ENCODE measurements at regions not wholly inside any gene's neighbourhood (a gene's known extent, or its start where the extent isn't known, plus 50 kb on each side); places are given as distances from the start of the nearest gene placed in this dataset.

- POLR2A ChIA-PET, result no interaction called here
- no peak for TF ChIP-seq L3MBTL2 (conservative IDR thresholded peaks at IDR 0.05)
- no peak for TF ChIP-seq NFRKB (IDR thresholded peaks at IDR 0.05)
- no peak for TF ChIP-seq BHLHE40 (IDR thresholded peaks at IDR 0.05; ENCODE audit: borderline replicate concordance)
- CTCF ChIA-PET, result no interaction called here
- DNase-seq (ENCODE audit: extremely low spot score), result no peak
These were observed 218.5 kb downstream of the KCNS3 start for GRCh38 chr2:18096836-18097405.

GRCh38 chr2:18094277-18094676 lies 215.8 kb downstream of the KCNS3 start:
- CTCF ChIA-PET, result interaction anchor here (0.6 kb wide), 1 partner anchor 120 kb away, joined by 3 read pairs; no protein-coding TSS in a partner anchor
- POLR2A ChIA-PET, result no interaction called here
- no peak for DNase-seq (ENCODE audit: extremely low spot score)

GRCh38 chr2:18093196-18093595 lies 214.7 kb downstream of the KCNS3 start:
- no peak for DNase-seq (ENCODE audit: extremely low spot score)
- POLR2A ChIA-PET, result no interaction called here
- TF ChIP-seq PKNOX1 (IDR thresholded peaks at IDR 0.05), result no peak
- no peak for TF ChIP-seq CTBP1 (IDR thresholded peaks at IDR 0.05; ENCODE audit: borderline replicate concordance)
- TF ChIP-seq SUZ12 (IDR thresholded peaks at IDR 0.05), result no peak
- TF ChIP-seq ZNF384 (IDR thresholded peaks at IDR 0.05), result no peak
- no peak for TF ChIP-seq SP1 (IDR thresholded peaks at IDR 0.05)
- TF ChIP-seq FOXK2 (IDR thresholded peaks at IDR 0.05), result no peak
- no peak for TF ChIP-seq FOXM1 (IDR thresholded peaks at IDR 0.05; ENCODE audit: borderline replicate concordance)
- no peak for TF ChIP-seq BHLHE40 (IDR thresholded peaks at IDR 0.05; ENCODE audit: borderline replicate concordance)
- no peak for TF ChIP-seq LEF1 (IDR thresholded peaks at IDR 0.05; ENCODE audit: borderline replicate concordance)
- no peak for TF ChIP-seq ARNT (IDR thresholded peaks at IDR 0.05)
- TF ChIP-seq L3MBTL2 (conservative IDR thresholded peaks at IDR 0.05), result no peak
- TF ChIP-seq ELF4 (IDR thresholded peaks at IDR 0.05), result no peak
- no peak for TF ChIP-seq FOXA1 (IDR thresholded peaks at IDR 0.05)
- TF ChIP-seq HDGF (IDR thresholded peaks at IDR 0.05; ENCODE audit: borderline replicate concordance), result no peak
- TF ChIP-seq NFRKB (IDR thresholded peaks at IDR 0.05), result no peak
- TF ChIP-seq TARDBP (IDR thresholded peaks at IDR 0.05), result no peak
- CTCF ChIA-PET, result no interaction called here

More at GRCh38 chr2:18094277-18094676, 215.8 kb downstream of the KCNS3 start:
- no peak for TF ChIP-seq ELF4 (IDR thresholded peaks at IDR 0.05)
- no peak for TF ChIP-seq FOXA1 (IDR thresholded peaks at IDR 0.05)
- no peak for TF ChIP-seq PKNOX1 (IDR thresholded peaks at IDR 0.05)
- no peak for TF ChIP-seq ARNT (IDR thresholded peaks at IDR 0.05)
- no peak for TF ChIP-seq ZNF384 (IDR thresholded peaks at IDR 0.05)
- TF ChIP-seq FOXM1 (IDR thresholded peaks at IDR 0.05; ENCODE audit: borderline replicate concordance), result no peak

GRCh38 chr2:18092760-18093159 lies 214.3 kb downstream of the KCNS3 start:
- ChIA-PET POLR2A (no interaction called here), CTCF (no interaction called here)
- no peak for DNase-seq (ENCODE audit: extremely low spot score)
- TF ChIP-seq BHLHE40 (IDR thresholded peaks at IDR 0.05; ENCODE audit: borderline replicate concordance) (no peak), ARNT (IDR thresholded peaks at IDR 0.05) (no peak), FOXA1 (IDR thresholded peaks at IDR 0.05) (no peak), CTBP1 (IDR thresholded peaks at IDR 0.05; ENCODE audit: borderline replicate concordance) (no peak), SP1 (IDR thresholded peaks at IDR 0.05) (no peak), HDGF (IDR thresholded peaks at IDR 0.05; ENCODE audit: borderline replicate concordance) (no peak), ELF4 (IDR thresholded peaks at IDR 0.05) (no peak), FOXK2 (IDR thresholded peaks at IDR 0.05) (no peak), ZNF384 (IDR thresholded peaks at IDR 0.05) (no peak), LEF1 (IDR thresholded peaks at IDR 0.05; ENCODE audit: borderline replicate concordance) (no peak), TARDBP (IDR thresholded peaks at IDR 0.05) (no peak), NFRKB (IDR thresholded peaks at IDR 0.05) (no peak), SUZ12 (IDR thresholded peaks at IDR 0.05) (no peak), PKNOX1 (IDR thresholded peaks at IDR 0.05) (no peak), L3MBTL2 (conservative IDR thresholded peaks at IDR 0.05) (no peak)

- POLR2A ChIA-PET, result no interaction called here
- CTCF ChIA-PET, result no interaction called here
- no peak for DNase-seq (ENCODE audit: extremely low spot score)
- TF ChIP-seq HDGF (IDR thresholded peaks at IDR 0.05; ENCODE audit: borderline replicate concordance) (no peak), ARNT (IDR thresholded peaks at IDR 0.05) (no peak), NFRKB (IDR thresholded peaks at IDR 0.05) (no peak)
These were observed 207.1 kb downstream of the KCNS3 start for GRCh38 chr2:18085593-18085992.

GRCh38 chr2:18084376-18084775 lies 205.9 kb downstream of the KCNS3 start:
- ChIA-PET POLR2A (no interaction called here), CTCF (no interaction called here)
- TF ChIP-seq NFRKB (IDR thresholded peaks at IDR 0.05) (no peak), FOXK2 (IDR thresholded peaks at IDR 0.05) (no peak), FOXM1 (IDR thresholded peaks at IDR 0.05; ENCODE audit: borderline replicate concordance) (no peak), TARDBP (IDR thresholded peaks at IDR 0.05) (no peak), L3MBTL2 (conservative IDR thresholded peaks at IDR 0.05) (no peak)
- DNase-seq (ENCODE audit: extremely low spot score), result no peak

GRCh38 chr2:18083806-18084205 lies 205.3 kb downstream of the KCNS3 start:
- TF ChIP-seq ARNT (IDR thresholded peaks at IDR 0.05) (no peak), LEF1 (IDR thresholded peaks at IDR 0.05; ENCODE audit: borderline replicate concordance) (no peak), SUZ12 (IDR thresholded peaks at IDR 0.05) (no peak), L3MBTL2 (conservative IDR thresholded peaks at IDR 0.05) (no peak), SP1 (IDR thresholded peaks at IDR 0.05) (no peak), ELF4 (IDR thresholded peaks at IDR 0.05) (no peak), PKNOX1 (IDR thresholded peaks at IDR 0.05) (no peak)
- no peak for DNase-seq (ENCODE audit: extremely low spot score)
- ChIA-PET CTCF (no interaction called here), POLR2A (no interaction called here)
